ENCODE measurements at regions not wholly inside any gene's neighbourhood (a gene's known extent, or its start where the extent isn't known, plus 50 kb on each side); places are given as distances from the start of the nearest gene placed in this dataset.

DNA sequence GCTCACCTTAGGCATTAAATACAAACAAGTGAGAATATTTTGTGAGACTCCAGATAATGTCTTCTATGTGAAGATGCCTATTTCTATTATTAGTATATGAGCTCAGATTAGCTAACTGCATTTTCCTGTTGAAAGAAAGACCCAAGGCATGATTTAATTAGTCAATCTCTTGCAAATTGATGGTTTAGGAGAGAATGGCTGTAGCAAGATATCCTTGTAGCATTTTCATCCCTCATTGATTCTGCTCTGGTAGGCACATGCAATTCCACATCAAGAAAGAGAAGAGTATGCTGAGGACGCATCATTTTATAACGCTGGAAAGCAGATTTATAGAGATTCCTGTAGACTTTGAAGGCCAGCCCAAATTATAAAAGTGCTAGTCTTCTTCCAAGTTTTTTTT lies 332.0 kb downstream of the SOX11 start:
- POLR2A ChIA-PET = no interaction called here
- Mint-ChIP-seq H3K4me1 (no peaks in the 10 kb centered on the region), H3K27me3 (ENCODE audit: low read depth) (peaks cover 5% of the 10 kb centered on the region), H3K4me3 (no peak overlapping the region), H3K27ac (no peak overlapping the region), H3K9me3 (peaks cover 95% of the 10 kb centered on the region), H3K36me3 (peaks cover 84% of the 10 kb centered on the region)
- CTCF ChIA-PET = no interaction called here
- DNase-seq (ENCODE audit: low spot score) (no peak), ATAC-seq (no peak)
- no peak for TF ChIP-seq ESRRA (CRISPR knock-in tag; IDR thresholded peaks at IDR 0.05; ENCODE audit: borderline replicate concordance)
- no peak for TF ChIP-seq JAZF1 (CRISPR knock-in tag; IDR thresholded peaks at IDR 0.05)
- no peak for TF ChIP-seq TEAD1 (CRISPR knock-in tag; IDR thresholded peaks at IDR 0.05)
- TF ChIP-seq FOXJ3 (CRISPR knock-in tag; IDR thresholded peaks at IDR 0.05; ENCODE audit: borderline replicate concordance) = no peak

DNA sequence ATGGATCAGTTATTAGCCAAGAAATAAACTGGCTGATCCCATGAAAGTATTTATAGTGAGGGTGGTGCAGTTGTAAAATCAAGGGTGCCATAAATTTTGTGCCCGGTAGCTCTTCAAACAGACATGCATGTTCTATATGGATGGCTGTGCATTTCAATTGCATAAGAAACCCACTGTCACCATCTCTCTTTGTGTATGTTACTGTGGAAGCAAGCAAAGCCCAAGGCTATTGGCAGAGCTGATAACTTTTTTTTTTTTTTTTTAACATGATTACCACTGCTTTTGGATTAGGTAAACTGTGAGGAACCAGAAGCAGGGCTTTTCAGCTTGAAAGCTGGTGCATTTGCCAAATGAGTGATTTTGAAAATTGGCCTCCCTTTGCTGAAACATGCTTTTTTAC lies 332.6 kb downstream of the SOX11 start:
- Mint-ChIP-seq H3K4me1 (no peaks in the 10 kb centered on the region), H3K36me3 (peaks cover 86% of the 10 kb centered on the region), H3K4me3 (no peak overlapping the region), H3K27ac (no peak overlapping the region), H3K27me3 (ENCODE audit: low read depth) (peaks cover 5% of the 10 kb centered on the region), H3K9me3 (peaks cover 94% of the 10 kb centered on the region)
- no peak for ATAC-seq
- DNase-seq (ENCODE audit: low spot score) = no peak
- ChIA-PET CTCF (no interaction called here), POLR2A (no interaction called here)
- TF ChIP-seq, protein P1, sequence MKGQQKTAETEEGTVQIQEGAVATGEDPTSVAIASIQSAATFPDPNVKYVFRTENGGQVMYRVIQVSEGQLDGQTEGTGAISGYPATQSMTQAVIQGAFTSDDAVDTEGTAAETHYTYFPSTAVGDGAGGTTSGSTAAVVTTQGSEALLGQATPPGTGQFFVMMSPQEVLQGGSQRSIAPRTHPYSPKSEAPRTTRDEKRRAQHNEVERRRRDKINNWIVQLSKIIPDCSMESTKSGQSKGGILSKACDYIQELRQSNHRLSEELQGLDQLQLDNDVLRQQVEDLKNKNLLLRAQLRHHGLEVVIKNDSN (CRISPR knock-in tag; IDR thresholded peaks at IDR 0.05) = no peak
- TF ChIP-seq, protein P2, sequence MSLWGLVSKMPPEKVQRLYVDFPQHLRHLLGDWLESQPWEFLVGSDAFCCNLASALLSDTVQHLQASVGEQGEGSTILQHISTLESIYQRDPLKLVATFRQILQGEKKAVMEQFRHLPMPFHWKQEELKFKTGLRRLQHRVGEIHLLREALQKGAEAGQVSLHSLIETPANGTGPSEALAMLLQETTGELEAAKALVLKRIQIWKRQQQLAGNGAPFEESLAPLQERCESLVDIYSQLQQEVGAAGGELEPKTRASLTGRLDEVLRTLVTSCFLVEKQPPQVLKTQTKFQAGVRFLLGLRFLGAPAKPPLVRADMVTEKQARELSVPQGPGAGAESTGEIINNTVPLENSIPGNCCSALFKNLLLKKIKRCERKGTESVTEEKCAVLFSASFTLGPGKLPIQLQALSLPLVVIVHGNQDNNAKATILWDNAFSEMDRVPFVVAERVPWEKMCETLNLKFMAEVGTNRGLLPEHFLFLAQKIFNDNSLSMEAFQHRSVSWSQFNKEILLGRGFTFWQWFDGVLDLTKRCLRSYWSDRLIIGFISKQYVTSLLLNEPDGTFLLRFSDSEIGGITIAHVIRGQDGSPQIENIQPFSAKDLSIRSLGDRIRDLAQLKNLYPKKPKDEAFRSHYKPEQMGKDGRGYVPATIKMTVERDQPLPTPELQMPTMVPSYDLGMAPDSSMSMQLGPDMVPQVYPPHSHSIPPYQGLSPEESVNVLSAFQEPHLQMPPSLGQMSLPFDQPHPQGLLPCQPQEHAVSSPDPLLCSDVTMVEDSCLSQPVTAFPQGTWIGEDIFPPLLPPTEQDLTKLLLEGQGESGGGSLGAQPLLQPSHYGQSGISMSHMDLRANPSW (CRISPR knock-in tag; conservative IDR thresholded peaks at IDR 0.05; ENCODE audit: low read depth) = no peak
- TF ChIP-seq MYBL2 (CRISPR knock-in tag; IDR thresholded peaks at IDR 0.05) (no peak), FOXP1 (CRISPR knock-in tag; IDR thresholded peaks at IDR 0.05; ENCODE audit: borderline replicate concordance) (no peak)
- TF ChIP-seq, protein P3, sequence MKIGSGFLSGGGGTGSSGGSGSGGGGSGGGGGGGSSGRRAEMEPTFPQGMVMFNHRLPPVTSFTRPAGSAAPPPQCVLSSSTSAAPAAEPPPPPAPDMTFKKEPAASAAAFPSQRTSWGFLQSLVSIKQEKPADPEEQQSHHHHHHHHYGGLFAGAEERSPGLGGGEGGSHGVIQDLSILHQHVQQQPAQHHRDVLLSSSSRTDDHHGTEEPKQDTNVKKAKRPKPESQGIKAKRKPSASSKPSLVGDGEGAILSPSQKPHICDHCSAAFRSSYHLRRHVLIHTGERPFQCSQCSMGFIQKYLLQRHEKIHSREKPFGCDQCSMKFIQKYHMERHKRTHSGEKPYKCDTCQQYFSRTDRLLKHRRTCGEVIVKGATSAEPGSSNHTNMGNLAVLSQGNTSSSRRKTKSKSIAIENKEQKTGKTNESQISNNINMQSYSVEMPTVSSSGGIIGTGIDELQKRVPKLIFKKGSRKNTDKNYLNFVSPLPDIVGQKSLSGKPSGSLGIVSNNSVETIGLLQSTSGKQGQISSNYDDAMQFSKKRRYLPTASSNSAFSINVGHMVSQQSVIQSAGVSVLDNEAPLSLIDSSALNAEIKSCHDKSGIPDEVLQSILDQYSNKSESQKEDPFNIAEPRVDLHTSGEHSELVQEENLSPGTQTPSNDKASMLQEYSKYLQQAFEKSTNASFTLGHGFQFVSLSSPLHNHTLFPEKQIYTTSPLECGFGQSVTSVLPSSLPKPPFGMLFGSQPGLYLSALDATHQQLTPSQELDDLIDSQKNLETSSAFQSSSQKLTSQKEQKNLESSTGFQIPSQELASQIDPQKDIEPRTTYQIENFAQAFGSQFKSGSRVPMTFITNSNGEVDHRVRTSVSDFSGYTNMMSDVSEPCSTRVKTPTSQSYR (CRISPR knock-in tag; IDR thresholded peaks at IDR 0.05) = no peak

DNA sequence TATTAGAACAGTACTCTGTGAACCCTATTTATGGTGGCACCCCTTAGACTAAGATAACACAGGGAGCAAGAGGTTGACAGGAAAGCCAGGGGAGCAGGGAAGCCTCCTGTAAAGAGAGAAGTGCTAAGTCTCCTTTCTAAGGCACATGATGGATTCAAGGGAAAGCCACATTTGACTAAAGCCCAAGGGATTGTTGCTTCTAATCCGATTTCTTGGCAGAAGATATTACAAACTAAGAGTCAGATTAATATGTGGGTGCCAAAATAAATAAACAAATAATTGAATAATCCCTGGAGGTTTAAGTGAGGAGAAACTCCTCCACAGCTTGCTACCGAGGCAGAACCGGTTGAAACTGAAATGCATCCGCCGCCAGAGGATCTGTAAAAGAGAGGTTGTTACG lies 333.2 kb downstream of the SOX11 start:
- Mint-ChIP-seq H3K4me1 (no peaks in the 10 kb centered on the region), H3K36me3 (peaks cover 86% of the 10 kb centered on the region), H3K27me3 (ENCODE audit: low read depth) (peaks cover 5% of the 10 kb centered on the region), H3K4me3 (no peak overlapping the region), H3K9me3 (peaks cover 94% of the 10 kb centered on the region), H3K27ac (no peak overlapping the region)
- ChIA-PET POLR2A (no interaction called here), CTCF (no interaction called here)
- no peak for ATAC-seq
- no peak for DNase-seq (ENCODE audit: low spot score)
- TF ChIP-seq ZNF263 (CRISPR knock-in tag; IDR thresholded peaks at IDR 0.05; ENCODE audit: low read depth) (no peak), GTF2I (CRISPR knock-in tag; conservative IDR thresholded peaks at IDR 0.05) (no peak), ETV6 (CRISPR knock-in tag; IDR thresholded peaks at IDR 0.05) (no peak), ATF1 (CRISPR knock-in tag; IDR thresholded peaks at IDR 0.05) (no peak), ZNF671 (CRISPR knock-in tag; IDR thresholded peaks at IDR 0.05) (no peak), NR3C1 (CRISPR knock-in tag; conservative IDR thresholded peaks at IDR 0.05; ENCODE audit: low read depth) (no peak), ZNF423 (CRISPR knock-in tag; IDR thresholded peaks at IDR 0.05) (no peak), ESRRA (CRISPR knock-in tag; IDR thresholded peaks at IDR 0.05; ENCODE audit: borderline replicate concordance) (no peak)
- TF ChIP-seq, protein P4, sequence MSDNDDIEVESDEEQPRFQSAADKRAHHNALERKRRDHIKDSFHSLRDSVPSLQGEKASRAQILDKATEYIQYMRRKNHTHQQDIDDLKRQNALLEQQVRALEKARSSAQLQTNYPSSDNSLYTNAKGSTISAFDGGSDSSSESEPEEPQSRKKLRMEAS (CRISPR knock-in tag; IDR thresholded peaks at IDR 0.05) = no peak
- TF ChIP-seq, protein P5, sequence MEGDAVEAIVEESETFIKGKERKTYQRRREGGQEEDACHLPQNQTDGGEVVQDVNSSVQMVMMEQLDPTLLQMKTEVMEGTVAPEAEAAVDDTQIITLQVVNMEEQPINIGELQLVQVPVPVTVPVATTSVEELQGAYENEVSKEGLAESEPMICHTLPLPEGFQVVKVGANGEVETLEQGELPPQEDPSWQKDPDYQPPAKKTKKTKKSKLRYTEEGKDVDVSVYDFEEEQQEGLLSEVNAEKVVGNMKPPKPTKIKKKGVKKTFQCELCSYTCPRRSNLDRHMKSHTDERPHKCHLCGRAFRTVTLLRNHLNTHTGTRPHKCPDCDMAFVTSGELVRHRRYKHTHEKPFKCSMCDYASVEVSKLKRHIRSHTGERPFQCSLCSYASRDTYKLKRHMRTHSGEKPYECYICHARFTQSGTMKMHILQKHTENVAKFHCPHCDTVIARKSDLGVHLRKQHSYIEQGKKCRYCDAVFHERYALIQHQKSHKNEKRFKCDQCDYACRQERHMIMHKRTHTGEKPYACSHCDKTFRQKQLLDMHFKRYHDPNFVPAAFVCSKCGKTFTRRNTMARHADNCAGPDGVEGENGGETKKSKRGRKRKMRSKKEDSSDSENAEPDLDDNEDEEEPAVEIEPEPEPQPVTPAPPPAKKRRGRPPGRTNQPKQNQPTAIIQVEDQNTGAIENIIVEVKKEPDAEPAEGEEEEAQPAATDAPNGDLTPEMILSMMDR (IDR thresholded peaks at IDR 0.05) = no peak
- TF ChIP-seq, protein P6, sequence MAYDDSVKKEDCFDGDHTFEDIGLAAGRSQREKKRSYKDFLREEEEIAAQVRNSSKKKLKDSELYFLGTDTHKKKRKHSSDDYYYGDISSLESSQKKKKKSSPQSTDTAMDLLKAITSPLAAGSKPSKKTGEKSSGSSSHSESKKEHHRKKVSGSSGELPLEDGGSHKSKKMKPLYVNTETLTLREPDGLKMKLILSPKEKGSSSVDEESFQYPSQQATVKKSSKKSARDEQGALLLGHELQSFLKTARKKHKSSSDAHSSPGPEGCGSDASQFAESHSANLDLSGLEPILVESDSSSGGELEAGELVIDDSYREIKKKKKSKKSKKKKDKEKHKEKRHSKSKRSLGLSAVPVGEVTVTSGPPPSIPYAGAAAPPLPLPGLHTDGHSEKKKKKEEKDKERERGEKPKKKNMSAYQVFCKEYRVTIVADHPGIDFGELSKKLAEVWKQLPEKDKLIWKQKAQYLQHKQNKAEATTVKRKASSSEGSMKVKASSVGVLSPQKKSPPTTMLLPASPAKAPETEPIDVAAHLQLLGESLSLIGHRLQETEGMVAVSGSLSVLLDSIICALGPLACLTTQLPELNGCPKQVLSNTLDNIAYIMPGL (CRISPR knock-in tag; IDR thresholded peaks at IDR 0.05) = no peak
- TF ChIP-seq, protein P7, sequence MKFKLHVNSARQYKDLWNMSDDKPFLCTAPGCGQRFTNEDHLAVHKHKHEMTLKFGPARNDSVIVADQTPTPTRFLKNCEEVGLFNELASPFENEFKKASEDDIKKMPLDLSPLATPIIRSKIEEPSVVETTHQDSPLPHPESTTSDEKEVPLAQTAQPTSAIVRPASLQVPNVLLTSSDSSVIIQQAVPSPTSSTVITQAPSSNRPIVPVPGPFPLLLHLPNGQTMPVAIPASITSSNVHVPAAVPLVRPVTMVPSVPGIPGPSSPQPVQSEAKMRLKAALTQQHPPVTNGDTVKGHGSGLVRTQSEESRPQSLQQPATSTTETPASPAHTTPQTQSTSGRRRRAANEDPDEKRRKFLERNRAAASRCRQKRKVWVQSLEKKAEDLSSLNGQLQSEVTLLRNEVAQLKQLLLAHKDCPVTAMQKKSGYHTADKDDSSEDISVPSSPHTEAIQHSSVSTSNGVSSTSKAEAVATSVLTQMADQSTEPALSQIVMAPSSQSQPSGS (CRISPR knock-in tag; IDR thresholded peaks at IDR 0.05; ENCODE audit: borderline replicate concordance, low read depth) = no peak
- TF ChIP-seq, protein P8, sequence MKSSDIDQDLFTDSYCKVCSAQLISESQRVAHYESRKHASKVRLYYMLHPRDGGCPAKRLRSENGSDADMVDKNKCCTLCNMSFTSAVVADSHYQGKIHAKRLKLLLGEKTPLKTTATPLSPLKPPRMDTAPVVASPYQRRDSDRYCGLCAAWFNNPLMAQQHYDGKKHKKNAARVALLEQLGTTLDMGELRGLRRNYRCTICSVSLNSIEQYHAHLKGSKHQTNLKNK (CRISPR knock-in tag; IDR thresholded peaks at IDR 0.05) = no peak

Data from WTC11 (cell line).